ENCODE measurements at regions not wholly inside any gene's neighbourhood (a gene's known extent, or its start where the extent isn't known, plus 50 kb on each side); places are given as distances from the start of the nearest gene placed in this dataset.

GRCh38 chr7:115679976-115680375, 350.6 kb downstream of the TFEC start:
- TF ChIP-seq ZNF318 (IDR thresholded peaks at IDR 0.05; ENCODE audit: borderline replicate concordance in 1 of 2, low read depth in 1 of 2): no peak
- no peak for TF ChIP-seq NR2F6 (CRISPR knock-in tag; IDR thresholded peaks at IDR 0.05)
- TF ChIP-seq RFX5 (IDR thresholded peaks at IDR 0.05; ENCODE audit: low read depth, low read length): no peak
- TF ChIP-seq, protein P1, sequence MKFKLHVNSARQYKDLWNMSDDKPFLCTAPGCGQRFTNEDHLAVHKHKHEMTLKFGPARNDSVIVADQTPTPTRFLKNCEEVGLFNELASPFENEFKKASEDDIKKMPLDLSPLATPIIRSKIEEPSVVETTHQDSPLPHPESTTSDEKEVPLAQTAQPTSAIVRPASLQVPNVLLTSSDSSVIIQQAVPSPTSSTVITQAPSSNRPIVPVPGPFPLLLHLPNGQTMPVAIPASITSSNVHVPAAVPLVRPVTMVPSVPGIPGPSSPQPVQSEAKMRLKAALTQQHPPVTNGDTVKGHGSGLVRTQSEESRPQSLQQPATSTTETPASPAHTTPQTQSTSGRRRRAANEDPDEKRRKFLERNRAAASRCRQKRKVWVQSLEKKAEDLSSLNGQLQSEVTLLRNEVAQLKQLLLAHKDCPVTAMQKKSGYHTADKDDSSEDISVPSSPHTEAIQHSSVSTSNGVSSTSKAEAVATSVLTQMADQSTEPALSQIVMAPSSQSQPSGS (CRISPR knock-in tag; IDR thresholded peaks at IDR 0.05): no peak
- no peak for TF ChIP-seq KLF16 (IDR thresholded peaks at IDR 0.05)
- no peak for TF ChIP-seq MAX (CRISPR knock-in tag; IDR thresholded peaks at IDR 0.05)
- TF ChIP-seq EHMT2 (IDR thresholded peaks at IDR 0.05): no peak
- TF ChIP-seq, protein P2, sequence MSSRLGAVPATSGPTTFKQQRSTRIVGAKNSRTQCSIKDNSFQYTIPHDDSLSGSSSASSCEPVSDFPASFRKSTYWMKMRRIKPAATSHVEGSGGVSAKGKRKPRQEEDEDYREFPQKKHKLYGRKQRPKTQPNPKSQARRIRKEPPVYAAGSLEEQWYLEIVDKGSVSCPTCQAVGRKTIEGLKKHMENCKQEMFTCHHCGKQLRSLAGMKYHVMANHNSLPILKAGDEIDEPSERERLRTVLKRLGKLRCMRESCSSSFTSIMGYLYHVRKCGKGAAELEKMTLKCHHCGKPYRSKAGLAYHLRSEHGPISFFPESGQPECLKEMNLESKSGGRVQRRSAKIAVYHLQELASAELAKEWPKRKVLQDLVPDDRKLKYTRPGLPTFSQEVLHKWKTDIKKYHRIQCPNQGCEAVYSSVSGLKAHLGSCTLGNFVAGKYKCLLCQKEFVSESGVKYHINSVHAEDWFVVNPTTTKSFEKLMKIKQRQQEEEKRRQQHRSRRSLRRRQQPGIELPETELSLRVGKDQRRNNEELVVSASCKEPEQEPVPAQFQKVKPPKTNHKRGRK (tag; IDR thresholded peaks at IDR 0.05): no peak
- TF ChIP-seq FOXK2 (conservative IDR thresholded peaks at IDR 0.05 in 1 of 2, IDR thresholded peaks at IDR 0.05 in 1 of 2; ENCODE audit: low read depth in 2 of 2): no peak
- no peak for TF ChIP-seq ZSCAN32 (CRISPR knock-in tag; IDR thresholded peaks at IDR 0.05)
- TF ChIP-seq, protein P3, sequence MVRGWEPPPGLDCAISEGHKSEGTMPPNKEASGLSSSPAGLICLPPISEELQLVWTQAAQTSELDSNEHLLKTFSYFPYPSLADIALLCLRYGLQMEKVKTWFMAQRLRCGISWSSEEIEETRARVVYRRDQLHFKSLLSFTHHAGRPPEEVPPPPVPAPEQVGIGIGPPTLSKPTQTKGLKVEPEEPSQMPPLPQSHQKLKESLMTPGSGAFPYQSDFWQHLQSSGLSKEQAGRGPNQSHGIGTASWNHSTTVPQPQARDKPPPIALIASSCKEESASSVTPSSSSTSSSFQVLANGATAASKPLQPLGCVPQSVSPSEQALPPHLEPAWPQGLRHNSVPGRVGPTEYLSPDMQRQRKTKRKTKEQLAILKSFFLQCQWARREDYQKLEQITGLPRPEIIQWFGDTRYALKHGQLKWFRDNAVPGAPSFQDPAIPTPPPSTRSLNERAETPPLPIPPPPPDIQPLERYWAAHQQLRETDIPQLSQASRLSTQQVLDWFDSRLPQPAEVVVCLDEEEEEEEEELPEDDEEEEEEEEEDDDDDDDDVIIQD (CRISPR knock-in tag; IDR thresholded peaks at IDR 0.05): no peak
- TF ChIP-seq EZH2 (IDR thresholded peaks at IDR 0.05; ENCODE audit: borderline replicate concordance, low read depth, low read length): no peak
- TF ChIP-seq, protein P4, sequence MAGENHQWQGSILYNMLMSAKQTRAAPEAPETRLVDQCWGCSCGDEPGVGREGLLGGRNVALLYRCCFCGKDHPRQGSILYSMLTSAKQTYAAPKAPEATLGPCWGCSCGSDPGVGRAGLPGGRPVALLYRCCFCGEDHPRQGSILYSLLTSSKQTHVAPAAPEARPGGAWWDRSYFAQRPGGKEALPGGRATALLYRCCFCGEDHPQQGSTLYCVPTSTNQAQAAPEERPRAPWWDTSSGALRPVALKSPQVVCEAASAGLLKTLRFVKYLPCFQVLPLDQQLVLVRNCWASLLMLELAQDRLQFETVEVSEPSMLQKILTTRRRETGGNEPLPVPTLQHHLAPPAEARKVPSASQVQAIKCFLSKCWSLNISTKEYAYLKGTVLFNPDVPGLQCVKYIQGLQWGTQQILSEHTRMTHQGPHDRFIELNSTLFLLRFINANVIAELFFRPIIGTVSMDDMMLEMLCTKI (IDR thresholded peaks at IDR 0.05; ENCODE audit: partially characterized antibody): no peak
